OCI-LY3 (cell line): ENCODE measurements at regions not wholly inside any gene's neighbourhood (a gene's known extent, or its start where the extent isn't known, plus 50 kb on each side); places are given as distances from the start of the nearest gene placed in this dataset.

Experiments
- EZH2phosphoT487 ChIP-seq: fragments of 200-600 bp; shearing (Covaris generic); IDR thresholded peaks from 2 replicates; pipeline ENCODE4 v1.6.1; 2018; ENCODE audit warnings: antibody characterized with exemption, mixed run types, low read depth
- TF ChIP-seq, protein P1 (sequence below): fragments of 200-600, 300-600 bp; sonication (generic); IDR thresholded peaks from 2 replicates; pipeline ENCODE4 v1.5.1; 2014; ENCODE audit warnings: antibody characterized with exemption, low read length, low read depth

DNA sequence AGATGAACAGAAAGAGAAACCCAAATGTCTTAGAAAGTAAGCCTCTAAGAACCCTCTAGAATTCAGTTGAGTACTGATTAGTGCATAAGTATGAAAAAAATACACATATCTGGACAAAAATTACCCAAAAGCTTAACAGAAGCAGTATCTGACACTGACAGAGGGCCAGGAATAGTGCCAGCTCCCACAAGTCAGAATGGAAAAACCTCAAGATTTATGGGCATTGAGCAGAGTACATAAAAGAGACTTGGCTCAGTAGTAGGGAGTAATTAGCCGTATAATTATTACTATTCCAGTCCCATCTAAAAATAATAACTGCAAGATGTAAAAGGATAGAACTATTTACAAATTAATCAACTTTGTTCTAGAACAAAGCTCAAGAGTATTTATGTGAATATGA lies 834.5 kb downstream of the FAM181B start:
- TF ChIP-seq, protein P1, sequence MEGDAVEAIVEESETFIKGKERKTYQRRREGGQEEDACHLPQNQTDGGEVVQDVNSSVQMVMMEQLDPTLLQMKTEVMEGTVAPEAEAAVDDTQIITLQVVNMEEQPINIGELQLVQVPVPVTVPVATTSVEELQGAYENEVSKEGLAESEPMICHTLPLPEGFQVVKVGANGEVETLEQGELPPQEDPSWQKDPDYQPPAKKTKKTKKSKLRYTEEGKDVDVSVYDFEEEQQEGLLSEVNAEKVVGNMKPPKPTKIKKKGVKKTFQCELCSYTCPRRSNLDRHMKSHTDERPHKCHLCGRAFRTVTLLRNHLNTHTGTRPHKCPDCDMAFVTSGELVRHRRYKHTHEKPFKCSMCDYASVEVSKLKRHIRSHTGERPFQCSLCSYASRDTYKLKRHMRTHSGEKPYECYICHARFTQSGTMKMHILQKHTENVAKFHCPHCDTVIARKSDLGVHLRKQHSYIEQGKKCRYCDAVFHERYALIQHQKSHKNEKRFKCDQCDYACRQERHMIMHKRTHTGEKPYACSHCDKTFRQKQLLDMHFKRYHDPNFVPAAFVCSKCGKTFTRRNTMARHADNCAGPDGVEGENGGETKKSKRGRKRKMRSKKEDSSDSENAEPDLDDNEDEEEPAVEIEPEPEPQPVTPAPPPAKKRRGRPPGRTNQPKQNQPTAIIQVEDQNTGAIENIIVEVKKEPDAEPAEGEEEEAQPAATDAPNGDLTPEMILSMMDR, result no peak
- TF ChIP-seq EZH2phosphoT487, result no peak
